CD14-positive monocyte (primary cell): ENCODE measurements at regions not wholly inside any gene's neighbourhood (a gene's known extent, or its start where the extent isn't known, plus 50 kb on each side); places are given as distances from the start of the nearest gene placed in this dataset.

Source experiments
- DNase-seq, 3 donors: peaks; one replicate each; pipeline ENCODE4 v3.0.0-alpha.2; 2011 to 2022
- H2AFZ ChIP-seq: 2 replicates; pipeline ENCODE4 v1.6.0; 2012; ENCODE audit warnings: mild to moderate bottlenecking, low read depth, low read length, inconsistent platforms; ENCODE audit not compliant: insufficient read depth, poor library complexity, severe bottlenecking
- H3K27ac ChIP-seq, 2 donors: 1 replicate in 1 of 2; 2 replicates in 1 of 2; pipeline ENCODE4 v1.5.1; 2012 to 2013; ENCODE audit warnings: low read length in 2 of 2, control low read depth in 1 of 2, inconsistent platforms in 1 of 2, low read depth in 1 of 2, mild to moderate bottlenecking in 1 of 2
- H3K27me3 ChIP-seq, 2 donors: one replicate each; pipeline versions ENCODE4 v1.6.0 to v1.6.1; 2011 to 2013; ENCODE audit warnings: low read length in 2 of 2; ENCODE audit not compliant: control insufficient read depth in 2 of 2, insufficient read depth in 2 of 2
- H3K36me3 ChIP-seq, 2 donors: replicated peaks in 1 of 2; 1 replicate in 1 of 2; 2 replicates in 1 of 2; pipeline versions ENCODE4 v1.5.1 to v1.6.1; 2012 to 2013; ENCODE audit warnings: low read length in 2 of 2, control low read depth in 1 of 2, inconsistent platforms in 1 of 2, mild to moderate bottlenecking in 1 of 2; ENCODE audit not compliant: insufficient read depth in 2 of 2, control insufficient read depth in 1 of 2
- H3K4me1 ChIP-seq, 2 donors: 1 replicate in 1 of 2; 2 replicates in 1 of 2; pipeline versions ENCODE4 v1.5.1 to v1.6.1; 2012 to 2013; ENCODE audit warnings: low read length in 2 of 2, control low read depth in 1 of 2, inconsistent platforms in 1 of 2, mild to moderate bottlenecking in 1 of 2, moderate library complexity in 1 of 2; ENCODE audit not compliant: insufficient read depth in 2 of 2, control insufficient read depth in 1 of 2
- H3K4me2 ChIP-seq: replicated peaks from 2 replicates; pipeline ENCODE3; 2012; ENCODE audit warnings: low read length, moderate library complexity, mild to moderate bottlenecking; ENCODE audit not compliant: poor library complexity, severe bottlenecking; ENCODE audit errors: extremely low read depth
- H3K4me3 ChIP-seq, 3 experiments: fragments of 200-600 bp in 1 of 3; sonication (generic) in 1 of 3; replicated peaks in 1 of 3; 1 replicate in 2 of 3; 2 replicates in 1 of 3; pipeline ENCODE4 v1.5.1; 2011 to 2013; ENCODE audit warnings: low read length in 3 of 3, mild to moderate bottlenecking in 3 of 3, control low read depth in 2 of 3, low read depth in 2 of 3, inconsistent platforms in 1 of 3, moderate library complexity in 1 of 3
- H3K79me2 ChIP-seq: 2 replicates; pipeline ENCODE4 v1.6.0; 2012; ENCODE audit warnings: mild to moderate bottlenecking, control low read depth, inconsistent platforms, low read length, moderate library complexity; ENCODE audit not compliant: insufficient read depth
- H3K9ac ChIP-seq: 2 replicates; pipeline ENCODE4 v1.6.0; 2017; ENCODE audit warnings: low read length, mild to moderate bottlenecking; ENCODE audit not compliant: insufficient read depth, poor library complexity, severe bottlenecking
- H3K9me3 ChIP-seq, 2 donors: replicated peaks in 1 of 2; 1 replicate in 1 of 2; 2 replicates in 1 of 2; pipeline versions ENCODE4 v1.5.1 to v1.6.1; 2012 to 2013; ENCODE audit warnings: low read length in 2 of 2, control low read depth in 1 of 2; ENCODE audit not compliant: control insufficient read depth in 1 of 2, insufficient read depth in 1 of 2
- H4K20me1 ChIP-seq: 2 replicates; pipeline ENCODE4 v1.6.0; 2012; ENCODE audit warnings: mild to moderate bottlenecking, low read length, control low read depth, moderate library complexity; ENCODE audit not compliant: insufficient read depth
- H3K27ac Mint-ChIP-seq, 7 donors: one replicate each; pipeline ENCODE4 v1.8.0; 2020; ENCODE audit warnings: mild to moderate bottlenecking in 7 of 7, mixed read lengths in 7 of 7, moderate library complexity in 6 of 7, inconsistent platforms in 2 of 7
- H3K27me3 Mint-ChIP-seq, 3 donors: one replicate each; pipeline ENCODE4 v1.8.0; 2021 to 2022; ENCODE audit warnings: low read depth in 3 of 3, mild to moderate bottlenecking in 3 of 3, mixed read lengths in 3 of 3, moderate library complexity in 3 of 3, inconsistent platforms in 1 of 3
- H3K36me3 Mint-ChIP-seq, 2 donors: one replicate each; pipeline ENCODE4 v1.8.0; 2020; ENCODE audit warnings: mixed read lengths in 2 of 2, inconsistent platforms in 1 of 2, mild to moderate bottlenecking in 1 of 2
- H3K4me1 Mint-ChIP-seq: one replicate; pipeline ENCODE4 v1.8.0; 2020; ENCODE audit warnings: mild to moderate bottlenecking, mixed read lengths
- H3K4me3 Mint-ChIP-seq, 2 donors: one replicate each; pipeline ENCODE4 v1.8.0; 2020; ENCODE audit warnings: mild to moderate bottlenecking in 2 of 2, mixed read lengths in 2 of 2, moderate library complexity in 1 of 2
- H3K9me3 Mint-ChIP-seq, 7 donors: one replicate each; pipeline ENCODE4 v1.8.0; 2020 to 2022; ENCODE audit warnings: mixed read lengths in 7 of 7, mild to moderate bottlenecking in 6 of 7, moderate library complexity in 6 of 7, inconsistent platforms in 2 of 7
- CTCF ChIP-seq: fragments of 200-600 bp; IDR thresholded peaks from one replicate; pipeline ENCODE4 v1.8.0; 2022; ENCODE audit warnings: antibody characterized with exemption, mild to moderate bottlenecking
- WGBS: methylation state at CpG from one replicate; pipeline ENCODE4 v1.1.5; 2013; ENCODE audit warnings: missing lambda C conversion rate; ENCODE audit not compliant: insufficient coverage; 5-methylcytosine and 5-hydroxymethylcytosine counted together
- intact Hi-C, 2 donors: fragments of 100-400 bp; cut with micrococcal nuclease; formaldehyde crosslinking; loops; one replicate each; pipeline versions ENCODE4 v1.15.0 to v1.15.1; 2023

- Histone ChIP-seq H3K27me3 (no peaks in the 10 kb centered on the region), H3K4me3 (no peak overlapping the region), H3K4me1 (no peaks in the 10 kb centered on the region), H4K20me1 (no peaks in the 10 kb centered on the region), H2AFZ (no peak overlapping the region), H3K79me2 (no peaks in the 10 kb centered on the region), H3K9me3 (no peaks in the 10 kb centered on the region), H3K4me2 (no peak overlapping the region), H3K9ac (no peak overlapping the region), H3K36me3 (no peaks in the 10 kb centered on the region), H3K27ac (no peak overlapping the region)
- WGBS = no CpG with 5 or more reads among the region's 1 CpG
- intact Hi-C loops = no loop called here
- no peak overlapping the region for H3K27ac Mint-ChIP-seq
- no peaks in the 10 kb centered on the region for H3K36me3 Mint-ChIP-seq
- no peak for DNase-seq
- H3K4me1 Mint-ChIP-seq = no peaks in the 10 kb centered on the region
- peaks cover 0 to 6% (median 2%) of the 10 kb centered on the region in 7 donors for H3K9me3 Mint-ChIP-seq
- no peak for TF ChIP-seq CTCF
- peaks cover 0 to 1% (median 0%) of the 10 kb centered on the region in 3 donors for H3K27me3 Mint-ChIP-seq
- H3K4me3 Mint-ChIP-seq = no peak overlapping the region
Measured at GRCh38 chr1:194975913-194976312, 1632.3 kb downstream of the KCNT2 start.

- Histone ChIP-seq H3K9ac (no peak overlapping the region), H3K4me1 (no peaks in the 10 kb centered on the region), H4K20me1 (no peaks in the 10 kb centered on the region), H3K79me2 (no peaks in the 10 kb centered on the region), H3K27me3 (no peaks in the 10 kb centered on the region), H3K4me2 (no peak overlapping the region), H3K9me3 (no peaks in the 10 kb centered on the region), H3K4me3 (no peak overlapping the region), H3K36me3 (no peaks in the 10 kb centered on the region), H3K27ac (no peak overlapping the region), H2AFZ (no peak overlapping the region)
- intact Hi-C loops = no loop called here
- Mint-ChIP-seq H3K36me3 (no peaks in the 10 kb centered on the region), H3K9me3 (peaks cover 0 to 5% (median 0%) of the 10 kb centered on the region in 7 donors), H3K27ac (no peak overlapping the region), H3K4me3 (no peak overlapping the region), H3K27me3 (no peaks in the 10 kb centered on the region), H3K4me1 (no peaks in the 10 kb centered on the region)
- TF ChIP-seq CTCF = no peak
- WGBS = no CpG with 5 or more reads among the region's 1 CpG
- no peak for DNase-seq
Measured at GRCh38 chr1:194968916-194969315, 1639.3 kb downstream of the KCNT2 start.
